Tibial nerve (tissue), 4 donors: ENCODE measurements at regions not wholly inside any gene's neighbourhood (a gene's known extent, or its start where the extent isn't known, plus 50 kb on each side); places are given as distances from the start of the nearest gene placed in this dataset.

ENCODE experiments used
- DNase-seq, 2 donors: peaks; one replicate each; pipeline ENCODE4 v3.0.0-alpha.2; 2019; ENCODE audit warnings: low spot score in 2 of 2
- H3K27ac ChIP-seq, 4 donors: fragments of 200-600 bp; sonication (generic) in 3 of 4; one replicate each; pipeline ENCODE4 v1.5.1; 2017 to 2019; ENCODE audit warnings: mild to moderate bottlenecking in 1 of 4
- H3K27me3 ChIP-seq, 2 donors: fragments of 200-600 bp; sonication (generic) in 1 of 2; one replicate each; pipeline versions ENCODE4 v1.5.1 to v1.6.0; 2017 to 2019
- H3K36me3 ChIP-seq, 3 donors: fragments of 200-600 bp; sonication (generic); one replicate each; pipeline ENCODE4 v1.5.1; 2018 to 2019
- H3K4me1 ChIP-seq, 4 donors: fragments of 200-600 bp; sonication (generic) in 3 of 4; one replicate each; pipeline ENCODE4 v1.5.1; 2017 to 2019
- H3K4me3 ChIP-seq, 4 donors: fragments of 200-600 bp; sonication (generic) in 3 of 4; one replicate each; pipeline ENCODE4 v1.5.1; 2017 to 2019; ENCODE audit warnings: mild to moderate bottlenecking in 1 of 4, moderate library complexity in 1 of 4
- H3K9me3 ChIP-seq, 4 donors: fragments of 200-600 bp; sonication (generic) in 3 of 4; one replicate each; pipeline ENCODE4 v1.5.1; 2017 to 2019
- EP300 ChIP-seq, 2 donors: sonication (generic); formaldehyde crosslinking; IDR thresholded peaks; one replicate each; pipeline ENCODE4 v1.6.1; 2017; ENCODE audit warnings: antibody characterized with exemption in 2 of 2, mild to moderate bottlenecking in 1 of 2
- POLR2A ChIP-seq, 2 donors: fragments of 450-650 bp; IDR thresholded peaks; one replicate each; pipeline ENCODE4 v1.6.1; 2017; ENCODE audit warnings: antibody characterized with exemption in 2 of 2, mild to moderate bottlenecking in 2 of 2, moderate library complexity in 2 of 2
- WGBS, 2 donors: methylation state at CpG; one replicate each; pipeline ENCODE4 v1.1.5; 2018; 5-methylcytosine and 5-hydroxymethylcytosine counted together
- TF ChIP-seq, protein P1 (sequence below), 5 experiments: fragments of 200-600 bp in 3 of 5; fragments of 450-650 bp in 2 of 5; sonication (generic) in 3 of 5; IDR thresholded peaks; one replicate each; pipeline ENCODE4 v1.5.1; 2016 to 2019; ENCODE audit warnings: antibody characterized with exemption in 5 of 5, mild to moderate bottlenecking in 3 of 5, moderate library complexity in 2 of 5

DNA sequence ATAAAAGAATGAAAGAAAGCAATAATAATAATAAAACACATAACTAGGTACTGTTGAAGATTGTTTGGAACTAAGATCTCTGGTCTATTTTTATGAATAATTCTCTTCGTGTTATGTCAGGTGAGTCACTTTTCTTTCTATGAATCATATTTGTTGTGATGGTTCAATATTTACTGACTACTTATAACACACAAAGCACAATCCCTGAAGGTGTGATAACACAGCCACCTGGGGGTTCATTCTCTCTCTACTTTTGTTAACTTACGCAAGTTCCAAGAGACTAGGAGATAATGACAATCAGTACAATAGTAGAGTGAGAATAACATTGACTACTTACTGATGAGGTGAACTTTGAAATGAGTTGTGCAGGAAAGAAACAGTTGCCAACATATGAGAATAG, 149.9 kb downstream of the IBTK start:
- Histone ChIP-seq H3K4me3 (no peak overlapping the region), H3K36me3 (no peaks in the 10 kb centered on the region), H3K4me1 (no peaks in the 10 kb centered on the region), H3K9me3 (peaks cover 0 to 9% (median 3%) of the 10 kb centered on the region in 4 donors), H3K27me3 (no peaks in the 10 kb centered on the region), H3K27ac (no peak overlapping the region)
- 86 to 89% methylated on average over 2 of the region's 2 CpGs for WGBS, 2 donors
- TF ChIP-seq EP300 (IDR thresholded peaks at IDR 0.05) (no peak), POLR2A (IDR thresholded peaks at IDR 0.05) (no peak)
- TF ChIP-seq, protein P1, sequence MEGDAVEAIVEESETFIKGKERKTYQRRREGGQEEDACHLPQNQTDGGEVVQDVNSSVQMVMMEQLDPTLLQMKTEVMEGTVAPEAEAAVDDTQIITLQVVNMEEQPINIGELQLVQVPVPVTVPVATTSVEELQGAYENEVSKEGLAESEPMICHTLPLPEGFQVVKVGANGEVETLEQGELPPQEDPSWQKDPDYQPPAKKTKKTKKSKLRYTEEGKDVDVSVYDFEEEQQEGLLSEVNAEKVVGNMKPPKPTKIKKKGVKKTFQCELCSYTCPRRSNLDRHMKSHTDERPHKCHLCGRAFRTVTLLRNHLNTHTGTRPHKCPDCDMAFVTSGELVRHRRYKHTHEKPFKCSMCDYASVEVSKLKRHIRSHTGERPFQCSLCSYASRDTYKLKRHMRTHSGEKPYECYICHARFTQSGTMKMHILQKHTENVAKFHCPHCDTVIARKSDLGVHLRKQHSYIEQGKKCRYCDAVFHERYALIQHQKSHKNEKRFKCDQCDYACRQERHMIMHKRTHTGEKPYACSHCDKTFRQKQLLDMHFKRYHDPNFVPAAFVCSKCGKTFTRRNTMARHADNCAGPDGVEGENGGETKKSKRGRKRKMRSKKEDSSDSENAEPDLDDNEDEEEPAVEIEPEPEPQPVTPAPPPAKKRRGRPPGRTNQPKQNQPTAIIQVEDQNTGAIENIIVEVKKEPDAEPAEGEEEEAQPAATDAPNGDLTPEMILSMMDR (IDR thresholded peaks at IDR 0.05) = no peak
- no peak for DNase-seq

DNA sequence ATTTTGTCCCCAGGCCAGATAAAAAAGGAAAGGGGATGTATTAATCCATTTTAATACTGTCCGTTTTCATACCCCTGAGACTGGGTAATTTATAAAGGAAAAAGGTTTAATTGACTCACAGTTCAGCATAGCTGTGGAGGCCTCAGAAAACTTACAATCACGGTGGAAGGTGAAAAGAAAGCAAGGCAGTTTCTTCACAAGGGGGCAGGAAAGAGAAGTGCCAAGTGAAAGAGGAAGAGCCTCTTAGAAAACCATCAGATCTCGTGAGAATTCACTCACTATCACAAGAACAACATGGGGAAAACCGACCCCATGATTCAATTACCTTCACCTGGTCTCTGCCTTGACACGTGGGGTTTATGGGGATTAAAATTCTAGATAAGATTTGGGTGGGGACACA, 152.5 kb downstream of the IBTK start:
- DNase-seq = no peak

DNA sequence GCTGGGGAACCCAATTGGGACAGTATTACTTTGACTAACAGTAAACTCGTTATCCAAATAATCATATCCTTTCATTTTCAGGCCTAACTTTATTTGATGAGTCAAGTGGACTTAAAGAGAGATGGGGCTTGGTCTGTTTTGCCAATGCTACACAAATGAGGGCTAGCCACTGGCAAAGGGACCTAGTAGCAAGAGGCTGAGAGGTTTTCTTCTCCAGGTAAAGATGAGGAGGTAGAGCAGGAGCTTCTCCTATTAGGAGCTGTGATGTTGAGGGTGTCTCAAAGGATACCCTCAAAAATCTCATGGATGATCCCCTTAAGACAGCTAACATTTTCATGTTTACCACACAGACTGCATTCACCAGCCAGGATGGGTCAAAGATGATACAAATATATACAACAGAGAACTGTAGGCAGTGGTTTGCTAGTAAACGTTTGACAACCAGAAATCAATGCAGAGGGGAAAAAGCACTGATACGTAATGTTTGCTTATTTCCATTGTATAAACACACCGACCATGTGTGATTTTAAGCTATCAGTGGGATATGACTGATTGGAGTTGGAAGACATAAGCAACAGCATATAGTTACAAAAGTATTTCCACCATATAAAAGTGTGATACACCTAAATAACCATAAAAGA, 153.3 kb downstream of the IBTK start:
- no peaks in the 10 kb centered on the region for H3K27me3 ChIP-seq
- WGBS, 2 donors = 60 to 80% methylated on average over 4 of the region's 4 CpGs
- no peaks in the 10 kb centered on the region for H3K36me3 ChIP-seq
- DNase-seq = no peak
- TF ChIP-seq EP300 (IDR thresholded peaks at IDR 0.05) (no peak), POLR2A (IDR thresholded peaks at IDR 0.05) (no peak)
- TF ChIP-seq, protein P1 (IDR thresholded peaks at IDR 0.05) = no peak
- H3K4me3 ChIP-seq = no peak overlapping the region
- no peak overlapping the region for H3K27ac ChIP-seq
- no peaks in the 10 kb centered on the region for H3K4me1 ChIP-seq
- no peaks in the 10 kb centered on the region for H3K9me3 ChIP-seq

More for the DNA sequence above, 152.5 kb downstream of the IBTK start:
- TF ChIP-seq, protein P1 (IDR thresholded peaks at IDR 0.05) = no peak
- no peak for TF ChIP-seq EP300 (IDR thresholded peaks at IDR 0.05)
- no peak for TF ChIP-seq POLR2A (IDR thresholded peaks at IDR 0.05)
- Histone ChIP-seq H3K27me3 (no peaks in the 10 kb centered on the region), H3K9me3 (peaks cover 0 to 8% (median 0%) of the 10 kb centered on the region in 4 donors), H3K4me3 (no peak overlapping the region), H3K27ac (no peak overlapping the region), H3K4me1 (no peaks in the 10 kb centered on the region), H3K36me3 (no peaks in the 10 kb centered on the region)
- WGBS, 2 donors = 55 to 61% methylated on average over 5 of the region's 5 CpGs

DNA sequence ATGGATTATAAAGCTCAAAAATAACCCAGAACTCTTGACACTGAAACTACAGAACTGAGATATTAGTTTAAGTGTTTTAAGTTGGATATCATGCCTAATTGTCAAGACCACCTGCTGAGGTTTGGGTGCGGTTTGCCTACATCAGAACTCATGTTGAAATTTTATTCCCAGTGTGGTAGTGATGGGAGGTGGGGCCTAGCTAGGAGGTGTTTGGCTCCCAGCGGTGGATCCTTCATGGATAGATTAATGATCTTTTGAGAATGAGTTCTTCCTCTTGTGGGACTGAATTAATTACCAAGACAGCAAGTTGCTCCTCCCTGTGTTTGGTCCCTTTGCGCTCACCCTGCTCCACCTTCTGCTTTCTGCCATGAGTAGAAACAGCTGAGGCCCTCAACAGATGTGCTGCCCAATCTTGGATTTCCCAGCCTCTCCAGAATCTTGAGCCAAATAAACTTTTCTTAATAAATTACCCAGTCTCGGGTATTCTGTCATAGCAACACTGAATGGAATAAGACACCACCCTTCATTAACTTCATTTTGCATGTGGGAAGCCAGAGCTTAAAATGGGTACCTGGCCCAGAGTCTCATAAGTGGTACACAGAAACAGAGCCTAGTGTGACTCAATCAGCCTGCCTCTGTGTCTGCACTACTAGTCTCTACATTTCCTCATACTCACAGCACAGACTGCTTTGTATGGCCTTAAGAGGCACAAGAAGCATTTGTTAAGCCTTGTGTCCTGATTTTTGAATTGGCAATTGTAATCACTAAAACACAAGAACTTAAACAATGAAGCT, 158.4 kb downstream of the IBTK start:
- Histone ChIP-seq H3K4me3 (no peak overlapping the region), H3K4me1 (no peaks in the 10 kb centered on the region), H3K27ac (peak overlapping the region in 1 of 4 donors; percentile 49), H3K36me3 (no peaks in the 10 kb centered on the region), H3K9me3 (no peaks in the 10 kb centered on the region), H3K27me3 (no peaks in the 10 kb centered on the region)
- WGBS, 2 donors = 70 to 72% methylated on average over 4 of the region's 4 CpGs
- DNase-seq = no peak
- no peak for TF ChIP-seq POLR2A (IDR thresholded peaks at IDR 0.05)
- TF ChIP-seq EP300 (IDR thresholded peaks at IDR 0.05) = no peak
- TF ChIP-seq, protein P1 (IDR thresholded peaks at IDR 0.05) = no peak

DNA sequence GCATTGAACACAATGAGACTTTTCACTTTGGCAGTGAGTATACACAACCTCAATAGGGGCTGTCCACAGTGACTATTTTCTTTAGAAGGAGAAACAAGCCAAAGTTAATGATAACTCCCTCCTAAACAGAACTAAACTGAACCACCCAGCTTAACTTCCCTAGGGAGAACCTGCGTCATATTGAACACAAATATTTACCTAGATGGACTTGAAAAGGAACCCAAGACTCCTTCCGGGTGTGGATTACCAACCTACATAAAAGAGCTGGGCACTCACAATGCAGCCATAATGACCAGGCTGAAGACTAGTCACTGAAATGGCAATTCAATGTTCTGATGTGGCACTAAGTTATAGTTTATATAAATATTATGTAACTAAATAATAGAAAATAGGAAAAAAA, 160.6 kb downstream of the IBTK start:
- Histone ChIP-seq H3K9me3 (no peaks in the 10 kb centered on the region), H3K36me3 (no peaks in the 10 kb centered on the region), H3K4me1 (no peaks in the 10 kb centered on the region), H3K4me3 (no peak overlapping the region), H3K27ac (no peak overlapping the region), H3K27me3 (no peaks in the 10 kb centered on the region)
- WGBS, 2 donors = 72 to 82% methylated on average over 2 of the region's 2 CpGs
- no peak for DNase-seq
- TF ChIP-seq EP300 (IDR thresholded peaks at IDR 0.05) (no peak), POLR2A (IDR thresholded peaks at IDR 0.05) (no peak)
- TF ChIP-seq, protein P1 (IDR thresholded peaks at IDR 0.05) = no peak
